ENCODE measurements at regions not wholly inside any gene's neighbourhood (a gene's known extent, or its start where the extent isn't known, plus 50 kb on each side); places are given as distances from the start of the nearest gene placed in this dataset.

DNA sequence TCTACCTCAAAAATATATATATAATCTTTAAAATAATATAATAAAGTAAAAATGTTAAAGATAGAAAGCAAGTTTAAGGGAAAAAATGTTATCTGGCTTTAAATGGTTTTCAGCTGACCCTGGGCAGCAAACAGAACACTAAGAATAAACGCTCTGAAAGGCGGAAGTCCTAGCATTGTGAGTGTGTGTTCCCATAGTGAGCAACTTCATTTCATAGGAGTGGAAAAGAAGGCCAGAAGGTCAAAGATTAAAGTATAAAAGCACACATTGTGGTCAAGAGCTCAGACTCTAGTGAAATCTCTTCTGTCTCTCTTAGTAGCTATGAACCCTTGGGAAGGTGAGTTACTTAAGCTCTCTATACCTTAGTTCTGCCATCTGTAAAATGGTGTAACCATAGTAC is 374.4 kb downstream of the ENC1 start:
- H3K27me3 ChIP-seq, result no peaks in the 10 kb centered on the region
- H3K4me1 ChIP-seq (ENCODE audit: low read depth), result no peaks in the 10 kb centered on the region
- H3K4me3 ChIP-seq, result no peak overlapping the region
- no peaks in the 10 kb centered on the region for H3K36me3 ChIP-seq
- H3K9me3 ChIP-seq (ENCODE audit: low read depth), result no peaks in the 10 kb centered on the region
- DNase-seq (ENCODE audit: low read depth in 1 of 2, low spot score in 1 of 2), result no peak
- no peak overlapping the region for H3K27ac ChIP-seq
- TF ChIP-seq, protein P1, sequence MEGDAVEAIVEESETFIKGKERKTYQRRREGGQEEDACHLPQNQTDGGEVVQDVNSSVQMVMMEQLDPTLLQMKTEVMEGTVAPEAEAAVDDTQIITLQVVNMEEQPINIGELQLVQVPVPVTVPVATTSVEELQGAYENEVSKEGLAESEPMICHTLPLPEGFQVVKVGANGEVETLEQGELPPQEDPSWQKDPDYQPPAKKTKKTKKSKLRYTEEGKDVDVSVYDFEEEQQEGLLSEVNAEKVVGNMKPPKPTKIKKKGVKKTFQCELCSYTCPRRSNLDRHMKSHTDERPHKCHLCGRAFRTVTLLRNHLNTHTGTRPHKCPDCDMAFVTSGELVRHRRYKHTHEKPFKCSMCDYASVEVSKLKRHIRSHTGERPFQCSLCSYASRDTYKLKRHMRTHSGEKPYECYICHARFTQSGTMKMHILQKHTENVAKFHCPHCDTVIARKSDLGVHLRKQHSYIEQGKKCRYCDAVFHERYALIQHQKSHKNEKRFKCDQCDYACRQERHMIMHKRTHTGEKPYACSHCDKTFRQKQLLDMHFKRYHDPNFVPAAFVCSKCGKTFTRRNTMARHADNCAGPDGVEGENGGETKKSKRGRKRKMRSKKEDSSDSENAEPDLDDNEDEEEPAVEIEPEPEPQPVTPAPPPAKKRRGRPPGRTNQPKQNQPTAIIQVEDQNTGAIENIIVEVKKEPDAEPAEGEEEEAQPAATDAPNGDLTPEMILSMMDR (IDR thresholded peaks at IDR 0.05; ENCODE audit: low read depth, low read length), result no peak

DNA sequence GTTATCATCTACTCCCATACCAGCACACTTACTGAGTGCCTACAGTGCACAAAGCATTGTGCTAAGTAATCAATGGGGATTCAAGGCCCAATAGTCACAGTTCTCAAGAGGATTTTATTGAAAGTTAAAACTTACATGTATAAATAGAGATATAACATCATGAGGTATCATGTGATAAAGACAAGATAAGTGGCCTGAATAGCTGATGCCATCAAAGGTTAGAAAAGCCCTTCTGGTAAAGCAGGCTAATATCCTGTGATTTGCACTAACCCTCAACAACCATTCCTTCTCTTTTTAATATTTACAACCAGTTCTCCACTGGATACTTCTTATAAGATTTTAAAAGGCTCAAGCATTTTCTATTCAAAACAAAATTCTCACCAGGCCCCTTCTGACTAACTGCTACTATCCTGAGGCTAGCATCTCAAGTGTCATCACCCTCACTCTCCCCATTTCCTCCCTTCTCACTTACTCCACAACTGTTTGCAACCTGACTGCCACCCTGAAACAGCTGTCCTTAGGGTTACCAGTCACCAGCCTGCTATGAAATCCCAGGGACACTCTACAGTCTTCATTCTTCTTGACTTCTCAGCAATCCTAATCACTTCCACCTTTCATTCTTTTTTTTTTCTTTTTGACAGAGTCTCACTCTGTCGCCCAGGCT is 377.9 kb downstream of the ENC1 start:
- Histone ChIP-seq H3K4me3 (no peak overlapping the region), H3K4me1 (ENCODE audit: low read depth) (no peaks in the 10 kb centered on the region), H3K27ac (no peak overlapping the region), H3K9me3 (ENCODE audit: low read depth) (no peaks in the 10 kb centered on the region), H3K36me3 (no peaks in the 10 kb centered on the region), H3K27me3 (no peaks in the 10 kb centered on the region)
- TF ChIP-seq, protein P1 (IDR thresholded peaks at IDR 0.05; ENCODE audit: low read depth, low read length), result no peak
- no peak for DNase-seq (ENCODE audit: low read depth in 1 of 2, low spot score in 1 of 2)

GRCh38 chr5:74261866-74262265 is 378.7 kb downstream of the ENC1 start:
- Histone ChIP-seq H3K4me3 (no peak overlapping the region), H3K9me3 (ENCODE audit: low read depth) (no peaks in the 10 kb centered on the region), H3K27me3 (no peaks in the 10 kb centered on the region), H3K4me1 (ENCODE audit: low read depth) (no peaks in the 10 kb centered on the region), H3K36me3 (no peaks in the 10 kb centered on the region), H3K27ac (no peak overlapping the region)
- no peak for DNase-seq (ENCODE audit: low read depth in 1 of 2, low spot score in 1 of 2)
- TF ChIP-seq, protein P1 (IDR thresholded peaks at IDR 0.05; ENCODE audit: low read depth, low read length), result no peak

DNA sequence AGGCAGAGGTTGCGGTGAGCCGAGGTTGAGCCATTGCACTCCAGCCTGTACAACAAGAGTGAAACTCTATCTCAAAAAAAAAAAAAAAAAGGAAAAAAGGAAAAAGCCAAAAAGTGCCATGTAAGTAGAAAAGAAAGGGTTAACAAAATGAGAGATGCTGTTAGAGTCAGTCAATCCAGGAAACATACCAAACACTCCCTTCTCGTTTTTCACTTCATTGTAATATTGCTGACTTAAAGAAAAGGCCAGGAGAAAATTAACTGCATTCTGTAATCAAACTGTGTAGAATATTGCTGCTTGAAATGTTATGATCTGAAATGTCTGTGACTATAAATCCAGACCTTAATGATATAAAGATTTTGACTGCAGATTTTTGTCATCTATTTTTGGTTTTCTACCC is 379.1 kb downstream of the ENC1 start:
- TF ChIP-seq, protein P1 (IDR thresholded peaks at IDR 0.05; ENCODE audit: low read depth, low read length), result no peak
- no peaks in the 10 kb centered on the region for H3K9me3 ChIP-seq (ENCODE audit: low read depth)
- no peaks in the 10 kb centered on the region for H3K27me3 ChIP-seq
- no peaks in the 10 kb centered on the region for H3K4me1 ChIP-seq (ENCODE audit: low read depth)
- no peak overlapping the region for H3K4me3 ChIP-seq
- DNase-seq (ENCODE audit: low read depth in 1 of 2, low spot score in 1 of 2), result no peak
- H3K36me3 ChIP-seq, result no peaks in the 10 kb centered on the region
- no peak overlapping the region for H3K27ac ChIP-seq

DNA sequence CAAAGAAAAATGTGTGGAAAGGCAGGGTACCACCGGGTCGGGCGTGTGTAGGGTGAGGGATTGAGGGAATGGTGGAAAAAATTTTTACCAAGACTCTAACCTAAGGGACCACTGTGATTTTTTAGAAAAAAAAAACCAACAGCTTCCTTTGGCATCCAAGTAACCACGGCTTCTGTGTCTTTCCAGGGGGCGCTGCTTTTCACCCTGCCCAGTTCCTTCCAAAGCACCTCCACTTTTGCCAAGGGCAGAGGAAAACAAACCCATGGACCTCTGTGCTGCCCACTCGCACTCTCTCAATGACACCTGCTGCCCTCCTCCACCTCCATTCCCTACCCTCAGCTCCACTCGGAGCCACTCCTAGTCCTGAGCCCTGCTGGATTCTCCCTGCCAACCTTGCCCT is 381.0 kb downstream of the ENC1 start:
- no peaks in the 10 kb centered on the region for H3K36me3 ChIP-seq
- no peak overlapping the region for H3K4me3 ChIP-seq
- DNase-seq (ENCODE audit: low read depth in 1 of 2, low spot score in 1 of 2), result no peak
- H3K27me3 ChIP-seq, result no peaks in the 10 kb centered on the region
- TF ChIP-seq, protein P1 (IDR thresholded peaks at IDR 0.05; ENCODE audit: low read depth, low read length), result no peak
- no peaks in the 10 kb centered on the region for H3K4me1 ChIP-seq (ENCODE audit: low read depth)
- H3K27ac ChIP-seq, result no peak overlapping the region
- H3K9me3 ChIP-seq (ENCODE audit: low read depth), result no peaks in the 10 kb centered on the region

DNA sequence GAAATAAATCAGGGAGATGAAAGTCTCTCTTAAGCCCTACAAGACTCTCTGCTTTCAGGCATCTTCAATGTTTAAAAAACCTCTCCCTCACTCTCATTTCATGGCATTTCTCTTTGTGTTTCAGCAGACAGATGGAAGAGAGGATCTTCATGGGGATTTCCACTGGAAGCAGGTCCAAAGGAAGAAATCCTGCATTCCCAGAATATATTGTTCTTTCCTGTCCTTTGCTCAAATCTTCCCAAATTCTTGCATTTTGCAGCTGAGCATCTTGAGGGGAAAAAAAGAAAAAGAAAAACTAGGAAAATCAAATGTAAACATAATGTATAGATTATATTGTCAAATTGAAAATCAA is 382.2 kb downstream of the ENC1 start:
- H3K9me3 ChIP-seq (ENCODE audit: low read depth), result no peaks in the 10 kb centered on the region
- H3K27me3 ChIP-seq, result no peaks in the 10 kb centered on the region
- H3K4me1 ChIP-seq (ENCODE audit: low read depth), result no peaks in the 10 kb centered on the region
- TF ChIP-seq, protein P1 (IDR thresholded peaks at IDR 0.05; ENCODE audit: low read depth, low read length), result no peak
- H3K27ac ChIP-seq, result no peak overlapping the region
- H3K36me3 ChIP-seq, result no peaks in the 10 kb centered on the region
- no peak for DNase-seq (ENCODE audit: low read depth in 1 of 2, low spot score in 1 of 2)
- H3K4me3 ChIP-seq, result no peak overlapping the region

Measured in cardiac muscle cell (in vitro differentiated cells and primary cell).